ENCODE measurements at regions not wholly inside any gene's neighbourhood (a gene's known extent, or its start where the extent isn't known, plus 50 kb on each side); places are given as distances from the start of the nearest gene placed in this dataset.

DNA sequence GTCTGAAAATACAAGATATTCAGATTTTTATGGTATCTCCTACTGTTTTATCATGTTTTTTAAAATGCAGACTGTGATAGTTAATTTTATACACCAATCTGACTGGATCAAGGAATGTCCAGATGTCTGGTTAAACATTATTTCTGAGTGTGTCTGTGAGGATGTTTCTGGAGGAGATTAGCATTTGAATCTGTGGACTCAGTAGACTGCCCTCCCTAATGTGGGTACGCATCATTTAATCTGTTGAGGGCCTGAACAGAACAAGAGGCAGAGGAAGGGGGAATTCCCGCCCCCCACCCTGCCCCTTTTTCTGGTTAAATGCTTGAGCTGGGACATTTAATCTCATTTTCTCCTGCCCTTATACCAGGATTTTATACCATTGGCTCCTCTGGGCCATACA is 72.1 kb downstream of the AVPR1A start:
- TF ChIP-seq CTCF (conservative IDR thresholded peaks at IDR 0.05) (no peak), ZFX (IDR thresholded peaks at IDR 0.05) (no peak)
